Caco-2 (cell line): ENCODE measurements at regions not wholly inside any gene's neighbourhood (a gene's known extent, or its start where the extent isn't known, plus 50 kb on each side); places are given as distances from the start of the nearest gene placed in this dataset.

Experiments
- BruUV-seq: library from RNA; stranded (reverse); fragments of 400-500 nt; replicated peaks from 2 replicates; lab custom pipeline; 2021; lab: Mats Ljungman, UMichigan
- CTCF ChIA-PET: fragments of 300-600 bp; sonication (Branson Sonifier 250); formaldehyde crosslinking; loops from one replicate; lab custom pipeline; 2022; ENCODE audit warnings: antibody characterized with exemption; lab: Charles Lee
- POLR2A ChIA-PET: fragments of 300-600 bp; sonication (Branson Sonifier 250); formaldehyde crosslinking; loops from one replicate; lab custom pipeline; 2022; ENCODE audit warnings: antibody characterized with exemption; lab: Charles Lee
- DNase-seq, 2 experiments: peaks; one replicate each; pipeline versions ENCODE4 v3.0.0 to v3.0.0-alpha.2; 2020 to 2022
- H3K27me3 ChIP-seq: replicated peaks from 2 replicates; pipeline ENCODE4 v1.6.0; 2011; ENCODE audit warnings: low read length; ENCODE audit not compliant: control insufficient read depth, insufficient read depth
- H3K36me3 ChIP-seq: 2 replicates; pipeline ENCODE4 v1.5.1; 2011; ENCODE audit warnings: low read length; ENCODE audit not compliant: control insufficient read depth, insufficient read depth
- H3K4me1 ChIP-seq: fragments of 250-450 bp; sonication (Bioruptor Pico); 2 replicates; pipeline ENCODE4 v1.5.1; 2020; ENCODE audit warnings: mild to moderate bottlenecking
- H3K4me3 ChIP-seq: 2 replicates; pipeline ENCODE4 v1.5.1; 2011; ENCODE audit warnings: low read depth, mild to moderate bottlenecking, control low read depth, low read length
- H3K9me3 ChIP-seq: fragments of 250-450 bp; sonication (Bioruptor Pico); 2 replicates; pipeline ENCODE4 v1.5.1; 2020; ENCODE audit warnings: mild to moderate bottlenecking, moderate library complexity
- H3K27ac Mint-ChIP-seq: one replicate; pipeline ENCODE4 v1.8.0; 2022; ENCODE audit warnings: mixed read lengths; ENCODE audit not compliant: unreplicated experiment
- H3K27me3 Mint-ChIP-seq: one replicate; pipeline ENCODE4 v1.8.0; 2022; ENCODE audit warnings: mixed read lengths; ENCODE audit not compliant: insufficient read depth, unreplicated experiment
- H3K36me3 Mint-ChIP-seq: one replicate; pipeline ENCODE4 v1.8.0; 2022; ENCODE audit warnings: mild to moderate bottlenecking, mixed read lengths; ENCODE audit not compliant: insufficient read depth, unreplicated experiment
- H3K4me1 Mint-ChIP-seq: one replicate; pipeline ENCODE4 v1.8.0; 2022; ENCODE audit warnings: low read depth, mixed read lengths; ENCODE audit not compliant: unreplicated experiment
- H3K4me3 Mint-ChIP-seq: one replicate; pipeline ENCODE4 v1.8.0; 2022; ENCODE audit warnings: mild to moderate bottlenecking, moderate library complexity, mixed read lengths; ENCODE audit not compliant: unreplicated experiment
- H3K9me3 Mint-ChIP-seq: one replicate; pipeline ENCODE4 v1.8.0; 2022; ENCODE audit warnings: mixed read lengths; ENCODE audit not compliant: unreplicated experiment
- intact Hi-C: fragments of 100-400 bp; cut with micrococcal nuclease; formaldehyde crosslinking; loops from one replicate; pipeline ENCODE4 v1.10.0; 2022; ENCODE audit not compliant: unreplicated experiment
- TF ChIP-seq, protein P1 (sequence below), 2 experiments: fragments of 200-600 bp in 1 of 2; IDR thresholded peaks; 1 replicate in 1 of 2; 2 replicates in 1 of 2; pipeline versions ENCODE4 v1.5.1 to v1.8.0; 2011 to 2022; ENCODE audit warnings: antibody characterized with exemption in 1 of 2, control low read depth in 1 of 2, inconsistent platforms in 1 of 2, low read depth in 1 of 2, low read length in 1 of 2, mild to moderate bottlenecking in 1 of 2, moderate library complexity in 1 of 2; ENCODE audit not compliant: insufficient read depth in 1 of 2, severe bottlenecking in 1 of 2, unreplicated experiment in 1 of 2

DNA sequence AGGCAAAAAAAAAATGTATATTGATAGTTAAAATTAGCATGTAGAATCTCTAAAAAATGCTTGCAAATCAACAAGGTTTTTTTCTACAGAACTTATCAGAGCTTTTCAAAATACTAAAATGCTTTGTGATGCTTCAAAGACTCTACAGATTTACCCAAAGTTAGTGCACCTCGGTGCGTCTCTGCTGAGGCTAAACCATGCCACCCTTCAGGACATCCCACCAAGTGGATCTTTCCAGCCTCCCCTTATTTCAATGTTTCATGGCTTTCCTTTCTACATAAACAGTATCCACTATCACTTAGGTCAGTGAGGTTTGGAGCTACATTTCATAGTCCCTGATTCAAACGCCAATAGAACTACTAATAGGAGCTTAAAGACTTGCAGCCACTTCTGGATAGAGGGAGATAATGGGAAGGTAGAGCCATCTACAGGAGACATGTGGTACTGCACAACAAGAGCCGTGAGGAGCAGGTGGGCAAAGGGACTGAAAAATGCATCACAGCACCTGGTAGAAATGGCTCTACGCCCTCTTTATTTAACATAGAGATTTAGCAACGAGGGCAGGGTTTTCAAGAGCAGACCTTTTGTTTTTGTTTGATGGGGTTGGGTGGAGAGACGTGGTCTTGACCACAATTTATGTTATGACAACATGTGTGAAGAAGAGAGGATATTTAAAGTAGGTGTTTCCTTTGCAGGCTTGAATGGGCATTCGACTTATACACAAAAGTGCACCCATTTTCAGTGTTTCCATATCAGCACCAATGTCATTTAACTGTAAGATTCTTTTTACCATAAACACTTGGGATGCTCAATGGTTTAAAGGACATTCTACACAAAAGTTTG, 56.1 kb upstream of the SLC35G4 start:
- no peaks in the 10 kb centered on the region for H3K4me1 ChIP-seq
- H3K9me3 ChIP-seq = no peaks in the 10 kb centered on the region
- no TSS peak for BruUV-seq
- TF ChIP-seq, protein P1, sequence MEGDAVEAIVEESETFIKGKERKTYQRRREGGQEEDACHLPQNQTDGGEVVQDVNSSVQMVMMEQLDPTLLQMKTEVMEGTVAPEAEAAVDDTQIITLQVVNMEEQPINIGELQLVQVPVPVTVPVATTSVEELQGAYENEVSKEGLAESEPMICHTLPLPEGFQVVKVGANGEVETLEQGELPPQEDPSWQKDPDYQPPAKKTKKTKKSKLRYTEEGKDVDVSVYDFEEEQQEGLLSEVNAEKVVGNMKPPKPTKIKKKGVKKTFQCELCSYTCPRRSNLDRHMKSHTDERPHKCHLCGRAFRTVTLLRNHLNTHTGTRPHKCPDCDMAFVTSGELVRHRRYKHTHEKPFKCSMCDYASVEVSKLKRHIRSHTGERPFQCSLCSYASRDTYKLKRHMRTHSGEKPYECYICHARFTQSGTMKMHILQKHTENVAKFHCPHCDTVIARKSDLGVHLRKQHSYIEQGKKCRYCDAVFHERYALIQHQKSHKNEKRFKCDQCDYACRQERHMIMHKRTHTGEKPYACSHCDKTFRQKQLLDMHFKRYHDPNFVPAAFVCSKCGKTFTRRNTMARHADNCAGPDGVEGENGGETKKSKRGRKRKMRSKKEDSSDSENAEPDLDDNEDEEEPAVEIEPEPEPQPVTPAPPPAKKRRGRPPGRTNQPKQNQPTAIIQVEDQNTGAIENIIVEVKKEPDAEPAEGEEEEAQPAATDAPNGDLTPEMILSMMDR (IDR thresholded peaks at IDR 0.05; ENCODE audit: insufficient read depth in 1 of 2, low read depth in 1 of 2, low read length in 1 of 2, severe bottlenecking in 1 of 2, unreplicated experiment in 1 of 2) = peak; percentile 87 to 89
- H3K4me1 Mint-ChIP-seq = no peaks in the 10 kb centered on the region
- H3K36me3 Mint-ChIP-seq = no peaks in the 10 kb centered on the region
- H3K36me3 ChIP-seq = no peaks in the 10 kb centered on the region
- intact Hi-C loops = loop anchor here (1.0 to 2.0 kb wide), 2 partner anchors 243 to 397 kb away; no protein-coding TSS in a partner anchor
- DNase-seq = peak; percentile 55 to 69
- peaks cover 4% of the 10 kb centered on the region for H3K27me3 Mint-ChIP-seq
- no peaks in the 10 kb centered on the region; the same call in 1 of the 2 replicates for H3K27me3 ChIP-seq
- ChIA-PET POLR2A (no interaction called here), CTCF (interaction anchor here (0.6 to 1.9 kb wide), 15 partner anchors 9 to 702 kb away, joined by 3 to 14 read pairs (median 4); no protein-coding TSS in a partner anchor)
- no peak overlapping the region for H3K4me3 ChIP-seq
- H3K9me3 Mint-ChIP-seq = peaks cover 4% of the 10 kb centered on the region
- no peak overlapping the region for H3K27ac Mint-ChIP-seq
- H3K4me3 Mint-ChIP-seq = no peak overlapping the region

DNA sequence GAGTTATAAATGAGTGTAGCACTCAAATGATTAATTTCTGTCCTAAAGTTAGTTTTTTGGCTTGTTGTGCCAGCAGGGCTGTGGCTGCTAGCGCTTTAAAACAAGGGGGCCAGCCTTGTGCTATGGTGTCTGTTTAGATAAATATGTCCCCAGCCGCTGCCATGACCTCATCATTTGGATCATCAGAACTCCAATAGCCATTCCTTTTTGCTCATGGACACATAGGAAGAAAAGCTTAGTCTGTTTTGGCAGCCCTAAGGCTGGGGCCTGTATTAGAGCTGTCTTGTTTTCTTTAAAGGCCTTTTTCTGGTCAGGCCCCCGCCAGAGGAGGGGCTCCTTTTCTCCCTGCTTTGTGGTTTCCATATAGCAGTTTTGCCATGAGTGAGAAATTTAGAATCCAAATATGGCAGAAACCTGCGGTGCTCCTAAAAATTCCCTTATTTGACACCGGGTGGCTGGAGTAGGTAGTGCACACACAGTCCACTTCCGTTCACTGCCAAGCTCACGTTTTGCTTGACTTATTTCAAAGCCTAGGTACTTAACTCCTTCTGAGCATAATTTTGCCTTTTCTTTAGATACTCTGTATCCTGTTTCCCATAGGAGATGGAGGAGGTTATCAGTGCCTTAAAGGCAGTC, 60.4 kb upstream of the SLC35G4 start:
- CTCF ChIA-PET = no interaction called here
- POLR2A ChIA-PET = no interaction called here
- Histone ChIP-seq H3K36me3 (no peaks in the 10 kb centered on the region), H3K4me3 (no peak overlapping the region), H3K27me3 (no peaks in the 10 kb centered on the region; the same call in 1 of the 2 replicates), H3K9me3 (peaks cover 5% of the 10 kb centered on the region; the same call in 1 of the 2 replicates), H3K4me1 (no peaks in the 10 kb centered on the region)
- DNase-seq = no peak
- Mint-ChIP-seq H3K4me3 (no peak overlapping the region), H3K27me3 (peaks cover 2% of the 10 kb centered on the region), H3K36me3 (no peaks in the 10 kb centered on the region), H3K27ac (no peak overlapping the region), H3K4me1 (no peaks in the 10 kb centered on the region), H3K9me3 (peaks cover 27% of the 10 kb centered on the region)
- TF ChIP-seq, protein P1 (IDR thresholded peaks at IDR 0.05; ENCODE audit: insufficient read depth in 1 of 2, low read depth in 1 of 2, low read length in 1 of 2, severe bottlenecking in 1 of 2, unreplicated experiment in 1 of 2) = no peak
- BruUV-seq = no TSS peak
- intact Hi-C loops = no loop called here

DNA sequence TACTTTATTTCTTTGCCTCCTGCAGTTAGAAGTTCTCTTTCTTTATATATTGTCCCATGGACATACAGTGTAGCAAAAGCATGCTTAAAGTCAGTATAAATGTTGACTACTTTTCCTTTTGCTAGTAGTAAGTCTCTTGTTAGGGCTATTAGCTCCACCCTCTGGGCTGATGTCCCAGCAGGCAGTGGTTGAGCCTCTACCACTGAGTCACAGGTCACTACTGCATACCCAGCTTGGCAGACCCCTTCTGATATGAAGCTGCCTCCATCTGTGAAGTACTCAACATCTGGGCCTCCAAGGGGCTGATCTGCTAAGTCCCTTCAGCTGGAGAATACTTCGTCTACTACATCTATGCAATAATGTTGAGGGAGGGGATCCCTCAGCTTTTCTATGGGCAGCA, 61.0 kb upstream of the SLC35G4 start:
- CTCF ChIA-PET = no interaction called here
- H3K27me3 ChIP-seq = no peaks in the 10 kb centered on the region; the same call in 1 of the 2 replicates

More for the DNA sequence above, 61.0 kb upstream of the SLC35G4 start:
- BruUV-seq = no TSS peak
- no peak for DNase-seq
- no peaks in the 10 kb centered on the region for H3K4me1 ChIP-seq
- intact Hi-C loops = no loop called here
- H3K9me3 ChIP-seq = peaks cover 12% of the 10 kb centered on the region
- Mint-ChIP-seq H3K9me3 (peaks cover 33% of the 10 kb centered on the region), H3K36me3 (no peaks in the 10 kb centered on the region), H3K27me3 (peaks cover under 1% of the 10 kb centered on the region), H3K4me1 (no peaks in the 10 kb centered on the region), H3K4me3 (no peak overlapping the region), H3K27ac (no peak overlapping the region)
- TF ChIP-seq, protein P1 (IDR thresholded peaks at IDR 0.05; ENCODE audit: insufficient read depth in 1 of 2, low read depth in 1 of 2, low read length in 1 of 2, severe bottlenecking in 1 of 2, unreplicated experiment in 1 of 2) = no peak
- H3K4me3 ChIP-seq = no peak overlapping the region
- no peaks in the 10 kb centered on the region for H3K36me3 ChIP-seq
- POLR2A ChIA-PET = no interaction called here
